ENCODE measurements at regions not wholly inside any gene's neighbourhood (a gene's known extent, or its start where the extent isn't known, plus 50 kb on each side); places are given as distances from the start of the nearest gene placed in this dataset.

- TF ChIP-seq REST (IDR thresholded peaks at IDR 0.05; ENCODE audit: insufficient read depth in 1 of 2, low read depth in 2 of 2, low read length in 2 of 2) (no peak), POLR2AphosphoS5 (IDR thresholded peaks at IDR 0.05; ENCODE audit: low read depth, low read length) (no peak)
Measured at GRCh38 chr4:91958596-91958995, 345.2 kb upstream of the GRID2 start.
